ENCODE measurements at regions not wholly inside any gene's neighbourhood (a gene's known extent, or its start where the extent isn't known, plus 50 kb on each side); places are given as distances from the start of the nearest gene placed in this dataset.

GRCh38 chr13:89602655-89603054, 1744.8 kb upstream of the MIR17HG start:
- ATAC-seq (ENCODE audit: low read depth in 2 of 2) = no peak
- Mint-ChIP-seq H3K27me3 (no peaks in the 10 kb centered on the region), H3K36me3 (no peaks in the 10 kb centered on the region), H3K4me1 (no peaks in the 10 kb centered on the region), H3K27ac (no peak overlapping the region), H3K9me3 (peaks cover 0 to 15% (median 6%) of the 10 kb centered on the region in 7 donors), H3K4me3 (no peak overlapping the region)
- peaks cover 2 to 5% of the 10 kb centered on the region in 2 experiments for H3K9me3 ChIP-seq (ENCODE audit: control insufficient read depth in 2 of 2, low read length in 2 of 2)
- DNase-seq = no peak
- no peaks in the 10 kb centered on the region for H3K36me3 ChIP-seq (ENCODE audit: control insufficient read depth, insufficient read depth, low read length)
- no peaks in the 10 kb centered on the region for H3K4me1 ChIP-seq (ENCODE audit: control insufficient read depth, insufficient read depth, low read length, poor library complexity, severe bottlenecking)
- no peaks in the 10 kb centered on the region for H3K27me3 ChIP-seq (ENCODE audit: control insufficient read depth, insufficient read depth, low read length)
- no peak overlapping the region for H3K4me3 ChIP-seq (ENCODE audit: low read depth, low read length)
- no peak overlapping the region for H3K27ac ChIP-seq (ENCODE audit: insufficient read depth, low read length, poor library complexity, severe bottlenecking)

- H3K36me3 ChIP-seq (ENCODE audit: control insufficient read depth, insufficient read depth, low read length) = no peaks in the 10 kb centered on the region
- Mint-ChIP-seq H3K27ac (no peak overlapping the region), H3K4me1 (no peaks in the 10 kb centered on the region), H3K36me3 (no peaks in the 10 kb centered on the region), H3K27me3 (no peaks in the 10 kb centered on the region), H3K9me3 (peaks cover 0 to 17% (median 7%) of the 10 kb centered on the region in 7 donors), H3K4me3 (no peak overlapping the region)
- DNase-seq = no peak
- H3K4me3 ChIP-seq (ENCODE audit: low read depth, low read length) = no peak overlapping the region
- H3K27me3 ChIP-seq (ENCODE audit: control insufficient read depth, insufficient read depth, low read length) = no peaks in the 10 kb centered on the region
- no peaks in the 10 kb centered on the region for H3K4me1 ChIP-seq (ENCODE audit: control insufficient read depth, insufficient read depth, low read length, poor library complexity, severe bottlenecking)
- H3K9me3 ChIP-seq (ENCODE audit: control insufficient read depth in 2 of 2, low read length in 2 of 2) = peaks cover 2 to 5% of the 10 kb centered on the region in 2 experiments
- ATAC-seq (ENCODE audit: low read depth in 2 of 2) = no peak
- H3K27ac ChIP-seq (ENCODE audit: insufficient read depth, low read length, poor library complexity, severe bottlenecking) = no peak overlapping the region
Observed at GRCh38 chr13:89603187-89603586, 1744.3 kb upstream of the MIR17HG start.

GRCh38 chr13:89609318-89609717, 1738.2 kb upstream of the MIR17HG start:
- Mint-ChIP-seq H3K4me1 (no peaks in the 10 kb centered on the region), H3K36me3 (no peaks in the 10 kb centered on the region), H3K27ac (no peak overlapping the region), H3K4me3 (no peak overlapping the region), H3K9me3 (peaks cover 0 to 8% (median 5%) of the 10 kb centered on the region in 7 donors), H3K27me3 (no peaks in the 10 kb centered on the region)
- no peaks in the 10 kb centered on the region for H3K4me1 ChIP-seq (ENCODE audit: control insufficient read depth, insufficient read depth, low read length, poor library complexity, severe bottlenecking)
- H3K27me3 ChIP-seq (ENCODE audit: control insufficient read depth, insufficient read depth, low read length) = no peaks in the 10 kb centered on the region
- no peak for DNase-seq
- H3K27ac ChIP-seq (ENCODE audit: insufficient read depth, low read length, poor library complexity, severe bottlenecking) = no peak overlapping the region
- no peak for ATAC-seq (ENCODE audit: low read depth in 2 of 2)
- H3K9me3 ChIP-seq (ENCODE audit: control insufficient read depth in 2 of 2, low read length in 2 of 2) = no peaks in the 10 kb centered on the region
- no peak overlapping the region for H3K4me3 ChIP-seq (ENCODE audit: low read depth, low read length)
- no peaks in the 10 kb centered on the region for H3K36me3 ChIP-seq (ENCODE audit: control insufficient read depth, insufficient read depth, low read length)

DNA sequence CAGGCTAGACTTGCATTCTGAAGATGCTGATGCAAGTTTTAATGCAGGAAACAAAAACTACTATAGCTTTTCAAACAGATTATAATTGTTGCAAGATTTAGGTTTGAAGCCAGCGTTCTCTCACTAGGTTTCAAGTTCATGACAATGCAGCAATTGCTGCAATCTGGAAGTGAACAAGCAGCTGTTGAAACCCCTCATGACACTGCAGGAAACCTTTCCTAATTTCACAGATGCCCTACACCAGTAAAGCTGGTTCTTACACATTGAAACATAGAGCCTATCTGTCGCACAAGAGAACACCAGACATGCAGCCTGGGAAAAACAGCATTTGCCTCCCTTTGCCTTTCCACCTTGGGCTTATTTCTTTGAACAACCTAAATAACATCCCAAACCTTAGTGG, 1737.2 kb upstream of the MIR17HG start:
- Mint-ChIP-seq H3K36me3 (no peaks in the 10 kb centered on the region), H3K9me3 (peaks cover 0 to 8% (median 5%) of the 10 kb centered on the region in 7 donors)
- ATAC-seq (ENCODE audit: low read depth in 2 of 2) = no peak

GRCh38 chr13:89610881-89611280, 1736.6 kb upstream of the MIR17HG start:
- Histone ChIP-seq H3K9me3 (ENCODE audit: control insufficient read depth in 2 of 2, low read length in 2 of 2) (no peaks in the 10 kb centered on the region), H3K27ac (ENCODE audit: insufficient read depth, low read length, poor library complexity, severe bottlenecking) (no peak overlapping the region), H3K36me3 (ENCODE audit: control insufficient read depth, insufficient read depth, low read length) (no peaks in the 10 kb centered on the region), H3K4me1 (ENCODE audit: control insufficient read depth, insufficient read depth, low read length, poor library complexity, severe bottlenecking) (no peaks in the 10 kb centered on the region), H3K27me3 (ENCODE audit: control insufficient read depth, insufficient read depth, low read length) (no peaks in the 10 kb centered on the region), H3K4me3 (ENCODE audit: low read depth, low read length) (no peak overlapping the region)
- ATAC-seq (ENCODE audit: low read depth in 2 of 2) = no peak
- Mint-ChIP-seq H3K4me3 (no peak overlapping the region), H3K27me3 (no peaks in the 10 kb centered on the region), H3K4me1 (no peaks in the 10 kb centered on the region), H3K9me3 (peaks cover 0 to 8% (median 1%) of the 10 kb centered on the region in 7 donors), H3K27ac (no peak overlapping the region), H3K36me3 (no peaks in the 10 kb centered on the region)
- no peak for DNase-seq

More for the DNA sequence above, 1737.2 kb upstream of the MIR17HG start:
- Mint-ChIP-seq H3K27ac (no peak overlapping the region), H3K4me3 (no peak overlapping the region), H3K27me3 (no peaks in the 10 kb centered on the region), H3K4me1 (no peaks in the 10 kb centered on the region)
- Histone ChIP-seq H3K4me1 (ENCODE audit: control insufficient read depth, insufficient read depth, low read length, poor library complexity, severe bottlenecking) (no peaks in the 10 kb centered on the region), H3K27ac (ENCODE audit: insufficient read depth, low read length, poor library complexity, severe bottlenecking) (no peak overlapping the region), H3K9me3 (ENCODE audit: control insufficient read depth in 2 of 2, low read length in 2 of 2) (no peaks in the 10 kb centered on the region), H3K27me3 (ENCODE audit: control insufficient read depth, insufficient read depth, low read length) (no peaks in the 10 kb centered on the region), H3K4me3 (ENCODE audit: low read depth, low read length) (no peak overlapping the region), H3K36me3 (ENCODE audit: control insufficient read depth, insufficient read depth, low read length) (no peaks in the 10 kb centered on the region)
- no peak for DNase-seq

- no peak for DNase-seq
- H3K4me3 Mint-ChIP-seq = no peak overlapping the region
- no peaks in the 10 kb centered on the region for H3K36me3 Mint-ChIP-seq
- peaks cover 2 to 9% of the 10 kb centered on the region in 2 experiments for H3K9me3 ChIP-seq (ENCODE audit: control insufficient read depth in 2 of 2, low read length in 2 of 2)
- no peak overlapping the region for H3K27ac Mint-ChIP-seq
- no peak overlapping the region for H3K4me3 ChIP-seq (ENCODE audit: low read depth, low read length)
- no peak overlapping the region for H3K27ac ChIP-seq (ENCODE audit: insufficient read depth, low read length, poor library complexity, severe bottlenecking)
- no peaks in the 10 kb centered on the region for H3K4me1 ChIP-seq (ENCODE audit: control insufficient read depth, insufficient read depth, low read length, poor library complexity, severe bottlenecking)
- ATAC-seq (ENCODE audit: low read depth in 2 of 2) = no peak
- no peaks in the 10 kb centered on the region for H3K4me1 Mint-ChIP-seq
- H3K9me3 Mint-ChIP-seq = peaks cover 0 to 17% (median 5%) of the 10 kb centered on the region in 7 donors
- no peaks in the 10 kb centered on the region for H3K27me3 Mint-ChIP-seq
- H3K27me3 ChIP-seq (ENCODE audit: control insufficient read depth, insufficient read depth, low read length) = no peaks in the 10 kb centered on the region
- no peaks in the 10 kb centered on the region for H3K36me3 ChIP-seq (ENCODE audit: control insufficient read depth, insufficient read depth, low read length)
Observed at GRCh38 chr13:89627996-89628395, 1719.5 kb upstream of the MIR17HG start.

- DNase-seq = no peak
- no peak overlapping the region for H3K27ac Mint-ChIP-seq
- H3K27me3 Mint-ChIP-seq = no peaks in the 10 kb centered on the region
- H3K9me3 Mint-ChIP-seq = peaks cover 0 to 19% (median 6%) of the 10 kb centered on the region in 7 donors
- no peaks in the 10 kb centered on the region for H3K36me3 Mint-ChIP-seq
- Histone ChIP-seq H3K4me3 (ENCODE audit: low read depth, low read length) (no peak overlapping the region), H3K27ac (ENCODE audit: insufficient read depth, low read length, poor library complexity, severe bottlenecking) (no peak overlapping the region), H3K36me3 (ENCODE audit: control insufficient read depth, insufficient read depth, low read length) (no peaks in the 10 kb centered on the region), H3K27me3 (ENCODE audit: control insufficient read depth, insufficient read depth, low read length) (no peaks in the 10 kb centered on the region), H3K4me1 (ENCODE audit: control insufficient read depth, insufficient read depth, low read length, poor library complexity, severe bottlenecking) (no peaks in the 10 kb centered on the region), H3K9me3 (ENCODE audit: control insufficient read depth in 2 of 2, low read length in 2 of 2) (peaks cover 2 to 9% of the 10 kb centered on the region in 2 experiments)
- ATAC-seq (ENCODE audit: low read depth in 2 of 2) = no peak
- no peak overlapping the region for H3K4me3 Mint-ChIP-seq
- H3K4me1 Mint-ChIP-seq = no peaks in the 10 kb centered on the region
Observed at GRCh38 chr13:89628567-89628966, 1718.9 kb upstream of the MIR17HG start.

- Histone ChIP-seq H3K27me3 (ENCODE audit: control insufficient read depth, insufficient read depth, low read length) (no peaks in the 10 kb centered on the region), H3K27ac (ENCODE audit: insufficient read depth, low read length, poor library complexity, severe bottlenecking) (no peak overlapping the region), H3K4me3 (ENCODE audit: low read depth, low read length) (no peak overlapping the region), H3K36me3 (ENCODE audit: control insufficient read depth, insufficient read depth, low read length) (no peaks in the 10 kb centered on the region), H3K9me3 (ENCODE audit: control insufficient read depth in 2 of 2, low read length in 2 of 2) (peaks cover 1 to 5% of the 10 kb centered on the region in 2 experiments), H3K4me1 (ENCODE audit: control insufficient read depth, insufficient read depth, low read length, poor library complexity, severe bottlenecking) (no peaks in the 10 kb centered on the region)
- H3K4me3 Mint-ChIP-seq = no peak overlapping the region
- H3K36me3 Mint-ChIP-seq = no peaks in the 10 kb centered on the region
- no peak for ATAC-seq (ENCODE audit: low read depth in 2 of 2)
- no peak overlapping the region for H3K27ac Mint-ChIP-seq
- no peak for DNase-seq
- no peaks in the 10 kb centered on the region for H3K27me3 Mint-ChIP-seq
- no peaks in the 10 kb centered on the region for H3K4me1 Mint-ChIP-seq
- peaks cover 0 to 33% (median 17%) of the 10 kb centered on the region in 7 donors for H3K9me3 Mint-ChIP-seq
Observed at GRCh38 chr13:89650226-89650625, 1697.3 kb upstream of the MIR17HG start.

Data from CD4-positive, CD25-positive, alpha-beta regulatory T cell (primary cell).